Aorta (tissue), 5 donors: ENCODE measurements at regions not wholly inside any gene's neighbourhood (a gene's known extent, or its start where the extent isn't known, plus 50 kb on each side); places are given as distances from the start of the nearest gene placed in this dataset.

ENCODE experiments used
- ATAC-seq: fragments of 200-7000 bp; cut with Tn5 transposase; one replicate; pipeline ENCODE4 v1.9.1; 2022; ENCODE audit warnings: moderate library complexity; ENCODE audit not compliant: low FRiP score
- DNase-seq, 2 donors: peaks; one replicate each; pipeline ENCODE4 v3.0.0-alpha.2; 2020
- H3K27ac ChIP-seq, 2 donors: one replicate each; pipeline ENCODE4 v1.5.1; 2013; ENCODE audit warnings: low read length in 2 of 2, mild to moderate bottlenecking in 2 of 2, moderate library complexity in 2 of 2, control low read depth in 1 of 2, inconsistent platforms in 1 of 2, low read depth in 1 of 2
- H3K27me3 ChIP-seq, 2 donors: one replicate each; pipeline ENCODE4 v1.6.1; 2013; ENCODE audit warnings: control low read depth in 1 of 2, low read length in 1 of 2, mild to moderate bottlenecking in 1 of 2, moderate library complexity in 1 of 2; ENCODE audit not compliant: insufficient read depth in 2 of 2, control insufficient read depth in 1 of 2
- H3K36me3 ChIP-seq, 2 donors: one replicate each; pipeline ENCODE4 v1.6.1; 2013; ENCODE audit warnings: control low read depth in 1 of 2, low read length in 1 of 2, mild to moderate bottlenecking in 1 of 2; ENCODE audit not compliant: insufficient read depth in 2 of 2, control insufficient read depth in 1 of 2
- H3K4me1 ChIP-seq, 2 donors: one replicate each; pipeline ENCODE4 v1.6.1; 2013; ENCODE audit warnings: low read length in 2 of 2, control low read depth in 1 of 2, mild to moderate bottlenecking in 1 of 2, moderate library complexity in 1 of 2; ENCODE audit not compliant: insufficient read depth in 2 of 2, control insufficient read depth in 1 of 2
- H3K4me3 ChIP-seq, 2 donors: one replicate each; pipeline ENCODE4 v1.5.1; 2013; ENCODE audit warnings: low read length in 2 of 2, control low read depth in 1 of 2, mild to moderate bottlenecking in 1 of 2
- H3K9me3 ChIP-seq: one replicate; pipeline ENCODE4 v1.6.1; 2013; ENCODE audit warnings: mild to moderate bottlenecking, low read length; ENCODE audit not compliant: control insufficient read depth
- WGBS, 2 donors: extraction: QIAGEN DNeasy Blood & Tissue Kit; methylation state at CpG; one replicate each; pipeline ENCODE4 v1.1.7; 2013; 5-methylcytosine and 5-hydroxymethylcytosine counted together
- intact Hi-C, 2 donors: fragments of 100-400 bp; cut with DNase I; formaldehyde crosslinking; loops; one replicate each; pipeline versions ENCODE4 v1.14.2 to v1.15.0; 2022
- donor health status: healthy with polysubstance abuse.
- donor health status: Bipolar disorder and iron deficiency.
- donor health status: DM: no; HTN: no; CAD: no.
- donor health status: DM: no; HTN: no; CAD: no.
- donor health status: DM: yes; HTN: yes; CAD: no.

DNA sequence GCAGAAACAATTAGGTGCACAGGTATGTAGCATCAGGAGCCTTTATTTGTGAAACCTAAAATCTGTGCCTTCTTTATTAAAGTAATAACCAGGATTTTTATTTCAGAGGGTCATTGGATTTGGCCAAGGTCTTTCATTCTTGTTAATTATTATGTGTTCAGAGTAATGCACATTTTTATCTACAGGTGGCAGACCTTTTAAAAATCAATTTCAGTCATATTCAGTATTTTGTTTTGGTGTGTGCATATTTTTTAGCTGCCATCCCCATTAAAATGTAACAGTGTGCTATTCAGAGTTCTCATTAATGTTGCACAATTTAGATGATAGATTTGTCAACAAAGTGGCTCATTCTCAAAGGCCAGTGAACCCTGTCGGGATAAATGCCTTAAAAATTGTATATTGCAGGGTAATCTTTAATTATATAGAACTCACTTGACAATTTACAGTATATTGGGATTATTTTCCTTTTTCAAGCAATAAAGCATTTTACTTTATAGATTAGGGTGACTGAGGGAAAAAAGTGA is 319.3 kb upstream of the SOX5 start:
- H3K36me3 ChIP-seq = no peaks in the 10 kb centered on the region
- H3K27ac ChIP-seq = no peak overlapping the region
- no peaks in the 10 kb centered on the region for H3K4me1 ChIP-seq
- ATAC-seq (no peak), DNase-seq (no peak)
- 91 to 97% methylated on average over 1 of the region's 1 CpG for WGBS, 2 donors
- intact Hi-C loops = no loop called here
- no peaks in the 10 kb centered on the region for H3K27me3 ChIP-seq
- no peak overlapping the region for H3K4me3 ChIP-seq
- no peaks in the 10 kb centered on the region for H3K9me3 ChIP-seq

DNA sequence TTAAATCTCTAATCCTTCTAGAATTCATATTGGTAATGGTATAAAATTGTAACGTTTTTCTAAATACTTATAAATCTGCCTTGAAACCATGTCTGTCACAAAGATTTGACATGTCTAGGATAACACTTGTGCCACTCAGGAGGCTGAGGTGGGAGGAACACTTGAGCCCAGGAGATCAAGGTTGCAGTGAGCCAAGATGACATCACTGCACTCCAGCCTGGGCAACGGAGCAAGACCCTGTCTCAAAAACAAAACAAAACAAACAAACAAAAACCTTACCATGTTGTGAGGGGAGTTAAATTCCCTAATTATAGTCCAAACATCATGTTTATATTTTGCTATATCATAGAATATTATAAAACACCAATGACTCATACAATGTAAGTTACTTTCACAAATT is 317.5 kb upstream of the SOX5 start:
- Histone ChIP-seq H3K4me1 (no peaks in the 10 kb centered on the region), H3K9me3 (no peaks in the 10 kb centered on the region), H3K27me3 (no peaks in the 10 kb centered on the region), H3K27ac (no peak overlapping the region), H3K4me3 (no peak overlapping the region), H3K36me3 (no peaks in the 10 kb centered on the region)
- intact Hi-C loops = no loop called here
- ATAC-seq (no peak), DNase-seq (no peak)
- 55 to 60% methylated on average over 2 of the region's 2 CpGs for WGBS, 2 donors

DNA sequence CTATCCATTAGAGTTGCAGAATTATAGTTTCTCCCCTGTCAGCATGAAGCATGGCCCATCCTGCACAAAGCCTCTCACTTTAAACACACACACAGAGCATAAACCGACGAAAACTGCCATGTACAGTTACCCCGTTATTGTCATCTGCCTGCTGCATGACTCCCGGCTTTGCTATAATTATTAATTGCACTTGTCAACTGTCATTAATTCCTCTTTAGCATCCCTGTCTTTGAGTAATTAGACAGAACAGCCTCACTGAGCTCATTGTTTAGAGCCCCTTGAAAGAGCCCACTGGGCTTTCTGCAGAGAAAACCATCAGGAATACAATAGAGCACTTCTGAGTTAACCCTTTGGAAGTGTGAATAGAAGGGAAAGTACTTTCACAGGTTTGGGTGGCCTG is 307.2 kb upstream of the SOX5 start:
- H3K9me3 ChIP-seq = no peaks in the 10 kb centered on the region
- WGBS, 2 donors = 83 to 88% methylated on average over 4 of the region's 4 CpGs
- H3K4me1 ChIP-seq = no peaks in the 10 kb centered on the region
- no peak overlapping the region for H3K4me3 ChIP-seq
- H3K27me3 ChIP-seq = no peaks in the 10 kb centered on the region
- intact Hi-C loops = no loop called here
- H3K27ac ChIP-seq = no peak overlapping the region
- H3K36me3 ChIP-seq = no peaks in the 10 kb centered on the region
- ATAC-seq (no peak), DNase-seq (no peak)

DNA sequence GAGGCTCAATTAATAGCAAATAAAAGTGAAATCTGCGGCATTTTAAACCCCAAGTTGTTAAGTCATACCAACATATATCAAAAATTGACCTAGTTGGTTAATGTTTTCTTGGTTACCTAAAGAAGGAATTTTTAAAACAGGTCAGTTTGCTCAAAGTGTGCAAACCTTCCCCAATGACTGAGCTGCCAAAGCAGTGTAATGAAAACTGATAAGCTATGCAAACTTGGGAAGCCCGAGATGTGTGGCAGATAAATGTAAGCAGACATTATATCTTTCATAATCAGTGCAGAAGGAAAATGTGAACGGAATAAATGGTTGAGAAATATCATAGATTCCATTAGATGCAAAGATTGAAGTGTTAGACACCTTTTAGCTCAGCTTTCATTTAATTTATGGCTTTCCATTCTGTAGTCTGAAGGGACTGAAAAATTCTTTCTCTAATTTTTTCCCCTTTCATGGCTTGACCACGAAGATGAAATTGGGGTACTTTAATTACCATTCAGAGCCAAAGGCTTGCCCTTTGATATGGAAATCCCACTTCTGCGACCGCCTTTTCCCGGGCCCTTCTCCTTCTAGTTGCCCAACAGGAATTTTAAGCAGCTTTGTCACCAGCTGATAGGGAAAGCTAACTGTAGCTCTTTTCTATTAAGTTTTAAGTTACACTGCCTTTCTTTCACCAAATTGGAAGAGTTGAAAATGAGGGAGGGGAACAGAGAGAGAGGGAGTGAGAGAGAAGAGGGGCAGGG is 306.6 kb upstream of the SOX5 start:
- DNase-seq = no peak

DNA sequence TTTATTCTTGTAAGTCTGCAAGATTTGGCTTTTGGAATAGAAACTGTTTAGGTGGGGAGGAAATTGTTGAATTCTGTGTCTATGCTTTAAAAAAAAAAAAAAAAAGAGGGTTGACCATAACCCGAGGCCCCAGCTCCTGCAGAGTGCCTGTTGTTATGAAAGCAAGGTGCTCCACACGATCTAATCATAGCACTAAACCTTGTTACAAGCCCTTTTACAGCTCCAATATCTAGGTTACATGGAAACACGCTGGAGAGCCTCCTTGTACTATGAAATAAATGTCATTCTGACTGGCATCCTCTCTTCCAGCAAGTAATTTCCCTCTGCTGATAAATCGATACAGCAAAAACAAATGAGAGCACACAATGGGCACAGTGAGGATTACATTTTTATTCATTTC is 303.1 kb upstream of the SOX5 start:
- Histone ChIP-seq H3K27me3 (no peaks in the 10 kb centered on the region), H3K27ac (no peak overlapping the region), H3K9me3 (no peaks in the 10 kb centered on the region), H3K36me3 (no peaks in the 10 kb centered on the region), H3K4me1 (no peaks in the 10 kb centered on the region), H3K4me3 (no peak overlapping the region)
- 54 to 58% methylated on average over 4 of the region's 4 CpGs for WGBS, 2 donors
- intact Hi-C loops = no loop called here
- ATAC-seq (no peak), DNase-seq (no peak)

More for the DNA sequence above, 306.6 kb upstream of the SOX5 start:
- H3K9me3 ChIP-seq = no peaks in the 10 kb centered on the region
- H3K27ac ChIP-seq = no peak overlapping the region
- intact Hi-C loops = no loop called here
- H3K36me3 ChIP-seq = no peaks in the 10 kb centered on the region
- H3K27me3 ChIP-seq = no peaks in the 10 kb centered on the region
- WGBS, 2 donors = 60 to 65% methylated on average over 7 of the region's 7 CpGs
- no peak for ATAC-seq
- no peak overlapping the region for H3K4me3 ChIP-seq
- no peaks in the 10 kb centered on the region for H3K4me1 ChIP-seq

DNA sequence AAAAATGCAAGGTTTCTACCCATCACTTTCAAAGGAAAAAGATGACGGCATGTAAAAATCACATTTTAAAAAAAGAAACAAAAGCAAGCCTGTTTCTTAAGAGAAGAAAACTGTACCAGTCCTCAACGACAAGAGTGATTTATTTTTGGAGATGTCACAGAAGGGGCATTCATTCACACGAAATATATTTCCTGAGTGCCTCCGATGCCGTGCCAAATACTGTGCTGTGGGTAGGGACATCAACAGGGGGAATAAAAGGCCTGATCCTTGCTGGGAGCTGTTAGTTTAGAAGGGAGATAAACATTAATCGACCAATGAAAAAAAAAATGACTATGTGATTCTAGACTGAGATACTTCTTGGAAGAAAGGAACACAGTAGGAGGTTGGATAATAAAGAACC is 297.5 kb upstream of the SOX5 start:
- WGBS, 2 donors = 38 to 43% methylated on average over 6 of the region's 6 CpGs
- no peak overlapping the region for H3K4me3 ChIP-seq
- H3K27ac ChIP-seq = no peak overlapping the region
- H3K4me1 ChIP-seq = no peaks in the 10 kb centered on the region
- DNase-seq (no peak), ATAC-seq (no peak)
- H3K36me3 ChIP-seq = no peaks in the 10 kb centered on the region
- intact Hi-C loops = no loop called here
- no peaks in the 10 kb centered on the region for H3K27me3 ChIP-seq
- no peaks in the 10 kb centered on the region for H3K9me3 ChIP-seq

DNA sequence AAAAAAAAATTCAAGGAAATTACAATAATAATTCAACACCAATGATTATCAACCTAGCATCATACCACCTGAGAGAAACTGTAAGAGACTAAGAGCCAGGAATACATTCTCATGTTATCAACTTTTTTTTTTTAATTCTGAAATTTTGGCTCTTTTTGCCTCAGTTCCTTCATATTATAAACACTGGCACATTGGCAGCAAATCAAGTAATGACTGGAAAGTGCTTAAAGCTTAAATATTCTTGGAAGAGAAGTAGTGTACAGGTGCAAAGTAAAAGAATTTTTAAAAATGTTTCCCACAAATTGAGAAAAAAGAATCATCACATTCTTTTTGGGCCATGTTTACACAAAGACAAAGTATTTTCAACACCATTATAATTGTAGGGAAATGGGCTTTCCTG is 296.9 kb upstream of the SOX5 start:
- no peaks in the 10 kb centered on the region for H3K36me3 ChIP-seq
- no peak for ATAC-seq
- H3K4me3 ChIP-seq = no peak overlapping the region
- H3K4me1 ChIP-seq = no peaks in the 10 kb centered on the region
- intact Hi-C loops = no loop called here
- H3K27ac ChIP-seq = no peak overlapping the region
- no peaks in the 10 kb centered on the region for H3K27me3 ChIP-seq
- no peak for DNase-seq
- no peaks in the 10 kb centered on the region for H3K9me3 ChIP-seq

DNA sequence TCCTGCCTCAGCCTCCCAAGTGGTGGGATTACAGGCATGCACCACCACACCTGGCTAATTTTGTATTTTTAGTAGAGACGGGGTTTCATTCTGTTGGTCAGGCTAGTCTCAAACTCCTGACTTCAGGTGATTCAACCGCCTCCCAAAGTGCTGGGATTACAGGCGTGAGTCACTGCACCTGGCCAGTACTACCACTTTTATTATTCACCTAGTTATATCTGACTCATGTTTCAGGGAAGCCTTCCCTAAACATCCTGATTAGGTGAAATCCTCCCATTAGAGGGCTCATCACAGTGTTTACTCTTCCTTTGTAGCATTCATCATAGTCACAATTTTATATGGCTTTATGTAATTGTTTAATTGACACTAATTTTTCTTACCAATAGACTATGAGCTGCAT is 295.3 kb upstream of the SOX5 start:
- ATAC-seq = no peak
- DNase-seq = no peak
- no peaks in the 10 kb centered on the region for H3K9me3 ChIP-seq
- H3K36me3 ChIP-seq = no peaks in the 10 kb centered on the region
- no peaks in the 10 kb centered on the region for H3K27me3 ChIP-seq
- intact Hi-C loops = no loop called here
- WGBS, 2 donors = 95 to 98% methylated on average over 3 of the region's 3 CpGs
- H3K27ac ChIP-seq = no peak overlapping the region
- H3K4me1 ChIP-seq = no peaks in the 10 kb centered on the region
- H3K4me3 ChIP-seq = no peak overlapping the region

DNA sequence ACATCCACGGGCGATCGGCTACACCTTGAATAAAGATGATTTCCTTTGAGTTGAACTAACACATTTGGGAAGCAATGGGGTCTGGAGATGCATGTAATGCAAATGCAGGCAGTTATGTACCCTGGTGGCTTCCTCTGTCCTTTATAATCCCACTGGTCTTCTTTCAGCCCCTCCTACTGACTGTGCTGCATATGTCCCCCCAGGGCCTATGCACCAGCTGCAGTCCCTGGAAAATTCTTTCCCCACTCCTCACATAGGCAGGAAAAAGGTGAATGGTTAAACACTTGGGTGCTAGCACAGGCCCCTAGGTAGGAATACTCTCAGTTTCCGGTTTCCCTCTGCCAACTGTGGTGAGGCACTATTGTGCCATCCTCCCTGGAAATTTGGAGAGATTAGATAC is 294.8 kb upstream of the SOX5 start:
- no peaks in the 10 kb centered on the region for H3K27me3 ChIP-seq
- DNase-seq = no peak
- 98 to 99% methylated on average over 4 of the region's 4 CpGs for WGBS, 2 donors
- no peak for ATAC-seq
- H3K9me3 ChIP-seq = no peaks in the 10 kb centered on the region
- H3K27ac ChIP-seq = no peak overlapping the region
- no peaks in the 10 kb centered on the region for H3K4me1 ChIP-seq
- H3K36me3 ChIP-seq = no peaks in the 10 kb centered on the region
- H3K4me3 ChIP-seq = no peak overlapping the region
- intact Hi-C loops = no loop called here
